Endothelial cell of hepatic sinusoid (primary cell): ENCODE measurements at regions not wholly inside any gene's neighbourhood (a gene's known extent, or its start where the extent isn't known, plus 50 kb on each side); places are given as distances from the start of the nearest gene placed in this dataset.
"Not testable (repeated sequence)": the region's sequence is repeated elsewhere in the genome, so short reads cannot be mapped to it uniquely, and the experiment has no call there.

ENCODE experiments used
- in situ Hi-C: cut with HindIII; loops from 2 replicates; pipeline ENCODE4 v1.10.0; 2017; ENCODE audit warnings: low sequenced_read_pairs

DNA sequence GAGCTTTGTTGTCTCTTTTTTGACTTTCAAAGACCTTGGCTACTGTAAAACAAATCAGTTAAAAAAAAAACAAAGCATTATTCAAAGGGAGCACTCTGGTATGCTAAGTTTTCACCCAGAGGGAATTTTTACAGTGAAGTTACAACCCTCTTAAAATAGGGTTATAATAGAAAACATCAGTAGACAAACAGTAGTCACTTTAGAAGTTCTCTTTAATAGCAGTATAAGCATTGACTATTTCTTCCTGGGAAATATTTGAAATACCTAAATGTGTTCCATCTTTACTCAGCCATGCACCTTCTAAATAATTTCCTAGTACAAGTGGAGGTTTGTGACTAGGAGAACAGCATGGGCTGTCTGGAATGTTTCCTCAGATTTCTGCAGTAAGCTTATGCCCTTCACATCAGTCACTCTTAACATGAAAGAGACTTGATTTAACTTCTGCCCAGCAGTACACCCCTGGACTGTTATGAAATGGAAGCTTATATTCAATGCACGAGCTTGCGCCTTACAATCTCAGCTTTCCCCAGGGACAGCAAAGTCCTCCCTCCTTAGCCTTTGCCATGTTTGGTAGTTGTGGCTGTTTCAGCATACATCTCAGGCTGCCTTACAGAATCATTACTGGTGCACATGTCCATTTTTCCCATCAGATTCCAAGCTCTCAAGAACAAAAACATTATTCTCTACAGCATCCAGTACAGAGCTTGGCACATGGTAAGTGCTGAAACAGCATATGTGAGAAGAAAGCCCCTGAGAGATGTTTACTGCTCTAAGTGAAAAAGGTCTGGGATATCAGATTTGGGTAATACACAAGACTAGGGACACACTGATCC, 191.5 kb downstream of the ZNF608 start:
- in situ Hi-C loops: no loop called here

DNA sequence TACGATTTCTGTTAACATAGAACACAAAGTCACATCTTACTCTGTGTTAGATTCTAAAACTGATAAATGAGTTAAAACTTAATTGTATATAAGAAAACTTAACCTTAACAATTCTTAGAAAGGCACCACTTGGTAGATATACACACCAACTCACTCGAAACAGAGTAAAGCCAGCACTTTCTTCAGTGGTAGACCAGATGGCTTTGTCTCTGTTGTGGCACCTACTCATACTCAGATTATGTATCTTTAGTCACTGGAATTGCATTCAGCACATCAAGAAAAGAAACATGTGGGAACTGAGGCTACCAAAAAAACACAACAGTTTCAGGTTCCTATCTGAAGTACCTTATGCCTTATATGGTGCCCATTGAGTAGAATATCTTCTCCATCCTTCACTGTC, 192.5 kb downstream of the ZNF608 start:
- in situ Hi-C loops: no loop called here

DNA sequence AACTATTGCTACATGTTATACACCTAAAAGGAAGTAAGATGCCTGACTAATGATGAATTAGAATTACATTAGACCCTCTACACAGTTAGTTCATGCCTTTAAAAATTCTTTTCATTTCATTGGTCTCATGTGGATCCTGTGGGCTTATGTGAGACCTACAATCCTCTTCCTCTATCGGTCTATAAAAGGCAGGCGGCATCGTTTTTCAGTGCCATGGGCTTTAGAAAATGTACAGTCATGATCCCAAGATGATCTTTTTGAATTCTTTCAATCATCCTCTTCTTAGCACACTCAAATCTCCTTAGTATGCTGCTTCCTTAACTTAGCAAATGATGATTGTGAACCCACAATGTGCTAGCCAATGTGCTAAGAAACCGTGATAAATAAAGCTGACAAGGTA, 193.9 kb downstream of the ZNF608 start:
- in situ Hi-C loops: no loop called here

DNA sequence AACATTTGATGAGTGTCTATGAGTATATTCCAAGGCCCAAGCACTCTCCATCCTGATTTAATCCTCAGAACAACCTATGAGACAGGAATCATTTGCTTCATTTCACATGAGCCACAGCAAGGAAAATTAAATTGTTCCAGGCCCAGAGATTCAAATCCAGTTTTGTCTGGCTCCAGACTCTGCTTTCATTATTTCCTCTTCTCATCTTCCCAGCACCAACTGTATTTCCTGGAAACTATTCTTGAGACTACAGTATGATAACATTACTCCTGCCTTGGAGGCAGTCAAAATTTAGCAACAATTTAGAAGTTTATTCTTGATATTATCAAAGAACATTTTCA, 194.5 kb downstream of the ZNF608 start:
- in situ Hi-C loops: no loop called here

DNA sequence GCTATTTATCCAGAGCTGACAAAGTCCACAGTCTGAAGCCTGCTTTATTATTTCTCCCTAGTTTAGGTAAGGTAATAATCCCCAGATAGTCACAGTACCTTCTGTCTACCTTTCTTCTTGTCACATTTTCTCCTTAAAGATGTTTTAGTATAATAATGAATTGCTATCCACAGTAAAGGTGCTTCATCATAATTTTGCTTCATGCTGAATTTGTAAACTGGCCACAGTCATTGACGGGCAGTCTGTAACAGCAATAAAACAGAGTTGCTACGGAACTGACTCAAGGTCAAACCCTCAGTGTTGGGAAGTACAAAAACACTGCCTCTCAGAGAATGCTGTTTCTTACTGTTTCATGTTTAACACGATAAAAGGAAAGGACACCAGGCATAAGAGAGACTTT, 195.7 kb downstream of the ZNF608 start:
- in situ Hi-C loops: no loop called here

DNA sequence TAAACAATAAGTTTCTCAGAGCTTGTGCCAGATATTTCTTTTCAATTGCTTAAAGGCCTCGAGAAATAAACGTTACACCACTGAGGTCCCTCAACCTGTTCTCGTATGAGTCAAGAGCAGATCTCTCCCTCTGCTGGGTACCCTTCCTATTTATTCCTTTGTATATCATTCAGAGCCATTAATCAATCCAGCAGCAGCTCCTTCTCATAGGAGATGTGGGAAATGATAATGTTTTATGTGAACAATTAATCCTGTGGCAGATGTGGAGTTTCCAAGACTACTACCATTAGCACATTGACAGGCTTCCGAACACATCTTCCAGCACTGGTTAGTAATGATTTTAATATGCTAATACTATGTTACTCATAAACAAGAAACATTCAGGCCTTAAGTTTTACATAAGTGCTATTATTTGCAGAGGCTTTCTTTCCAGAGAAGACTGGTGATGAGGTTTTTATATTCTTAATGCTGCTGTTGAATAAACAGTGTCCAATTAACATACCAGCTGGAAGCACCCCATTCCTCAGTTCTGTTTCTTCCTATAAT, 196.5 kb downstream of the ZNF608 start:
- in situ Hi-C loops: no loop called here

DNA sequence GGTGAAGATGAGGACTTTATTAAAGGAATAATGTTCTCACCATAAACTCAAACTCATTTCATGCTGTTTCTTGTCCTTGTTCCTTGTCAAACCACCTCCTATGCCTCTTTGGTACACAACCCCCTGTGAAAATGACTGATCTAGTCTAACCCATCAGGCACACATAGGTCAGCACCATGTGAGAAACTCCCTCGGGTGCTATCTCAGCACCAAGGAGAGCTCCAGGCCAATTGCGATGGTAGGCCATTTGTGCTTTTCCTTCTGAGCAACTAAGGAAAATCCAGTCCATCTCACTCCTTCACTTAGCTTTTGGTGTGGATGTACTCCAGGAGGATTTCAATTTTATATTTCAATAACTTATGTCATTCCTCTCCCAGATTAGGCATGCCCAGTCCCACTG, 199.8 kb downstream of the ZNF608 start:
- in situ Hi-C loops: no loop called here

DNA sequence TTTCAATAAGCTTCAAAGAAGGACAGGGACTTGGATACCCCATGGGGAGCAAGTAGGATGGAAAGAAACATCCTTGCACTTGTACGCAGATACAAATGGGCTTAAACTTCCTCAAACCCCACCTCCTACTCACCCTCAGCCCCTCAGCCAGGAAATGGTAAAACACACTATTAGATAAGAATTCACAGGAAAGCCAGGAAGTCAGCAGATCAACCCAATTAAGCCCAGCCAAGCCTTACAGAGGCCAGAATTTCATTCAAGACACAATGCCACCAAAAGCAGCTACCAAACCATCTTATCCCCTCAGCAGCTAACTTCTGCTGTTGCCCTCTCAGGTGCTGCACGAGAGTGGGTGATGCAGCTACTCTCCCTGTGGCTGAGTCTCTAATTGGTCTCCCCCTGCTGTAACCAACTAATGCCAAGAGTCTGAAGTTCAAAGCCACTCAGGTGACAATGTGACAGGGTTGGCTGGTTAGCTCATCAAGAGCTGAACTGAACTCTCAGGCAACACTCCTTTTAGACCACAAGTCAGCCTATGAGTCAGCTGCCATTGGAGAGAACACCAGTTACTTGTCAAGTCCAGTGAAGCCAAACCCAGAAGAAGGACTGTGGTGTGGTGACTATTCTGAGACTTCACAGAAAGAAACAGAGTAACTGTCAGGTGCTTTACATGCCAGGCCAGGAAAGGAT, 201.9 kb downstream of the ZNF608 start:
- in situ Hi-C loops: no loop called here

DNA sequence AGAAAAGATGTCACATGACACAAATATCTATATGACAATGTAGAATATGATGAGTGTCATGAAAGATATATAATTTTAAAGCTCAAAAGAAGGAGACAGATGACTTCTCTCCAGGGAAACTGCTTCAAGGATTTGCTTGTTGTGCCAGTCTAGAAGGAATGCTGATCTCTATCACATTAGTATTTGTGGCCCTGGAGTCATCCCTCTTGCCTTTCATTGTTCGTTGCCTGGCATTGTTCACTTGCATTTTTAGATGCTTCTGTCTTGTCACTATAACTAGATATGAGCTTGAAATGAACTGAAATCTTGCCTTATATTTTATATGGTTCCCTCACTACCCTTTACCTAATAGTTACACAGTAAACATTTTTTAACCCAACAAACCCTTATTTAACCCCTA, 207.5 kb downstream of the ZNF608 start:
- in situ Hi-C loops: no loop called here

DNA sequence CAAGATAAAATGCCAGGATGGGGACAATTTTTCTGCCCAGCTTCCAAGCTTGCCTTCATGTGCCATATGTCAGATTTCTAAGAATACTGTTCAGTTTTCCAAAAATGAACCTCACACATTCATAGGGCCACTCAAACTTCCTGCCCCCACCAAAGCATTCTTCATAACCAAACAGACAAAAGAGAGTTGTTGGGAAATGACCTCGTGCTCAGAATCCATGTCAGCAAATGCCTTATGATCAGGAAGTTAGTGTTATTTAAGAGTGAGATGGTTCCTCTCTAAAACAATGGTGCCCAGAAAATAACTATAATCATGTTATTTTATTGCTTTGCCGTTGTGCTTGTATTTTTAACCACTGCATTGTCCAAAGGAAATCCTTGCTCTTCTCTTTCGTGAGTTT, 208.2 kb downstream of the ZNF608 start:
- in situ Hi-C loops: no loop called here

DNA sequence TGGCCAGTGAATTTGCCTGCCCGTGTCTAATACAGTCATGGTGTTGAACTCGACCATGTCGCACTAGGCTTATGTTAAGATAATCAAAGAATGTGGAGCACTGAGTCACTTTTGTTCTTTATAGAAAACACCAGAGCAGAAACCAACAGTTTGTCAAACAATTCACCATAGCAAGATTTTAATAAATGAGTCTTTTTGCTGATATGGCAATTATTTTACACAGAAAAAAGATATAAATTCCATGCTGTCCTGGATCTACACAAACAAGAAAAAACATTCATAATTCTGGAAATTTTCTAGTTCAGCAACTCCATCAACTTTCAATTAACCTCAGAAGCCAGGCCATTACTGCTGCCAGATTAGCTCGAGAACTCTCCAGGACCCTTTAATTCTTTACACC, 208.9 kb downstream of the ZNF608 start:
- in situ Hi-C loops: no loop called here

DNA sequence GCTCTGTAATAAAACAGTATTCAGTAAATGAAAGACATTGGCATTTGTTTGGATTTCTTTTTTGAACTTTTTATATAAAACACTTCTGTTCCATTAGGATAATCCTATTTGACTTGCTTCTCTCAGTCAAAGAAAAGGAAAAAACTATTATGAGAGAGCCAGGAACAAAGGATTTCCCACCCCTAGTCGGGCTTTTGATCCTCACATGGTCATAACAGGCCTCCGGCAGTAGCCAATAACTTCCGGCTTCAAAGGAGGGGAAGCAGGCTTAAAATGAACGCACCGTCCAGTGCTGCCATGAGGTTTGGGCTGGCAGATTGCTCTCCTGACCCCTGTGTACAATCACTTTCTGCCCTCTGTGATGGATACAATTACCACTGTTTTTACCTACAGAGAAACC, 209.3 kb downstream of the ZNF608 start:
- in situ Hi-C loops: no loop called here

DNA sequence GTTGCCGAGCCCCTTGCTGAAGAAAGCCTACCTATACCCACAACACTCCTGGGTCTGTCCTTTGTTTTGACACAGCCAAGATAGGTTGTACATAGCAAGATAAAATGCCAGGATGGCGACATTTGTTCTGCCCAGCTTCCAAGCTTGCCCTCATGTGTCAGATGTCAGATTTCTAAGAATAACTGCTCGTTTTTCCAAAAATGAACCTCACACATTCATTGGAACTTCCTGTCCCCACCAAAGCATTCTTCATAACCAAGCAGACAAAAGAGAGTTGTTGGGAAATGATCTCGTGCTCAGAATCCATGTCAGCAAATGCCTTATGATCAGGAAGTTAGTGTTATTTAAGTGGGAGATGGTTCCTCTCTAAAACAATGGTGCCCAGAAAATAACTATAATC, 210.1 kb downstream of the ZNF608 start:
- in situ Hi-C loops: no loop called here

DNA sequence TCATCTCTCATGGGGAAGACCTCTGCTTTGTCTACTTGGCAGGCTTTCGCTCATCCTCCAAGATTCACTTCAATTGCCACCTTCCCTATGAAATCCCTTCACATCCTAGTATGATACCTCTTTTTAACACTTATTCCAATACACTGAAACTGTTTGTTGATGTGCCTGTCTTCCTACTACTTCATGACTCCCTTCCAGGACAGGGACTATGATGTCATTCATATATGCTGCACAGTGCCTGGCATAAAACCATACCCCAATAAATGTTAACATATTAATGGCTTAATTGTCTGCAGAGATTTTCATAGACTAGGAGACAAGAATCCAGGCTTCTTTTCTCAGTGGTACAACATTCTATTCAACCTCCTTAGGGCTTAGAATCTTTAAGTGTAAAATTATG, 215.5 kb downstream of the ZNF608 start:
- in situ Hi-C loops: no loop called here

DNA sequence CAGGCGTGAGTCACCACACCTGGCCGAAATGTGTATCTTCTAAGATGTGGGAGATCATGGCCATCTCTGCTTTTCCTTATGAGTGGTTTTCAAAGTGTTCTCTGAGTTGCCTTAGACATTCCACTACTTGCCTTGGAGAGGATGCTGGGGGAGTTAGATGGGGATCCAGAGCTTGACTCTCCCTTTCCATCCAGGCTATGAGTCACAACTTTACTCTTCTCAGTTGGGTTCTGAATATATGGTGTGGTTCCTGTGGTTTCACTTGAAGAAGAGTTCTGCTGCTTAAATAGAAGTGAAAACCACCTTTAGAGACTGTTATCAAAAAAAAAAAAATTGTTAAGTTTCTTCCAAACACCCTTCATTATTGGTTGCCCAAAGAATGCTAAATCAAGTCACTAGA, 217.6 kb downstream of the ZNF608 start:
- in situ Hi-C loops: no loop called here

DNA sequence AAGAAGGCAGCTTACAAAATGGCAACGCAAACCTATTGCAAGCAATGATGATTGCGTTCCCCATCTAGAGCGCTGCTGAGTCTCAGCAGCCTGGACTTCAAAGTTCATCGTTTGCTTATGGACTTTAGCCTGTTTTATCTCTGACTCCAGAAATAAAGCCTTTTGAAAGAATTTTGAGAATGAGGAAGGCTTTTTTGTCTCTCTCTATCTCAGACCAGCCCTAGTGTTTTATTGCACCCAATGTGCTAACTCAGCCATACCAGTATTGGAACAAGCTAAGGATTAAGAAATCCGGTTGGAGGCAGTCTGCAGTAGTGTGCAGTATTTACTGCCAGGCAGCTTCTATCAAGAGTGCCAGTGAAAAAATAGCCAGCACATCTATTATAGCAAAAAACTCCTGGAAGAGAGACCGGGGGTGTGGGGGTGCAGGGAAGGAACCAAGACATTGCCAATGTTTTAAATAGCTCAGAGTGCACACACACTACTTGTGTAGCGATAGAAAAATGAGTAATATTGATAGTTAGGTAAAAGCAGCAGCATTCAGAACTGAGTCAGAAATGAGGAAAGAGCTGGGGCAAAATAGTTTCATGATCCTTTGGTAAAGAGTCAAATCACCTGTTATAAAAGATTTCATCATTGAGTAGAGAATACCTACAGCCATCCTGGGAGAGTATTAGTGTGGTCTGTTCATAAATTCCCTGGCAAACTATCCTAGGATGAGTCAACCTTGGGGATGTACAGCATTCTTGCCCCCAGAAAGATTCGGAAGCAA, 219.0 kb downstream of the ZNF608 start:
- in situ Hi-C loops: no loop called here

DNA sequence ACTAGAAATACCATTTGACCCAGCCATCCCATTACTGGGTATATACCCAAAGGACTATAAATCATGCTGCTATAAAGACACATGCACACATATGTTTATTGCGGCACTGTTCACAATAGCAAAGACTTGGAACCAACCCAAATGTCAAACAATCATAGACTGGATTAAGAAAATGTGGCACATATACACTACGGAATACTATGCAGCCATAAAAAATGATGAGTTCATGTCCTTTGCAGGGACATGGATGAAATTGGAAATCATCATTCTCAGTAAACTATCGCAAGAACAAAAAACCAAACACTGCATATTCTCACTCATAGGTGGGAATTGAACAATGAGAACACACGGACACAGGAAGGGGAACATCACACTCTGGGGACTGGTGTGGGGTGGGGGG, 220.4 kb downstream of the ZNF608 start:
- in situ Hi-C loops: not testable (repeated sequence)

DNA sequence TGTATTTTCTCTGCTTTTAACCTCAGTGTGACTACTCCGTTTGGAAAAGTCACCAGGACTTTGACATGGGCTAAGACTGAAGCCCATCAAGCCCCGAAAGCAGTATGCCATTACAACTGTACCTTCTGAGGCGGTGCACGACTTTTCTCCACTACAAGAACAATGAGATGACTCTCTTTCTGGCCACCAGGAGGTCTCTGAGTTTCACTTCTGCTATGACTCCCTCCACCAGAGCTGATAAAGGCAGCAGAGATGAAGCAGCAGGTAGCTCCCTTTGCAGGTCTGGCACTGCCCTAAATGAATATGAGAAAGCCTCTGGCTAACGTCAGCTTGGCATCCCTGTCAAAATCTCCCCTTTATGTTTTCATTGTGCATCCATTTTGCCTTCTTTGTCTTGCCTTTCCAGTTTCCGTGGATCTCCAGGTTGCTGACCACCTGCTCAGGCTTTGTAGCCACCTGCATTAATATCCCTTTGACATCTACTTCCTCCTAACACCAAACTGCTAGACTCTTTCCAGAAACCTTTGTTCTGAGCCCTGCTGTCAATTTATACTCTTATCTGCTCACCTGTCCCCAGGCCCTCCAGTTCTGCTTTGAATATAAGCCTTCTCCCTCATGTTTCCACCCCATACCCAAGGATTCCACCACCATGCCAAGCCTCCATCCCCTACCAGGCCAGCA, 221.7 kb downstream of the ZNF608 start:
- in situ Hi-C loops: no loop called here

DNA sequence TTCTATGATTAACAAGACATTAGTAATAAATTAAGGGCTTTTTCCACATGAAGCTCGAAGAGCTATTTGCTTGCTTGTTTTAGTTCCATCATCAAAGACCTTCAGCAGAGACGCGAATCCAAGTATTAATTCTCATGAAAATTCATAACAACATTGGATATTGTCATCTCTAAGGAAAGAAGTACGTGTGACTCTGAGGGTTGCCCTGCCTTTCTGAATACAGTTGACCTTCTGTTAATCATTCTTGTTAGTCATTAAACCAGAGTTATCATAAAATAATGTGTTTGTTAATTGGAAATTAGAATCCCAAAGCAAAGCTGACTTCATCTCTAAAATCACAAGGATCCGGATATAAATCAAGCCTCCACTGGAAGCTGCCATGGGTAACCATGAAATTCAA, 222.5 kb downstream of the ZNF608 start:
- in situ Hi-C loops: no loop called here

DNA sequence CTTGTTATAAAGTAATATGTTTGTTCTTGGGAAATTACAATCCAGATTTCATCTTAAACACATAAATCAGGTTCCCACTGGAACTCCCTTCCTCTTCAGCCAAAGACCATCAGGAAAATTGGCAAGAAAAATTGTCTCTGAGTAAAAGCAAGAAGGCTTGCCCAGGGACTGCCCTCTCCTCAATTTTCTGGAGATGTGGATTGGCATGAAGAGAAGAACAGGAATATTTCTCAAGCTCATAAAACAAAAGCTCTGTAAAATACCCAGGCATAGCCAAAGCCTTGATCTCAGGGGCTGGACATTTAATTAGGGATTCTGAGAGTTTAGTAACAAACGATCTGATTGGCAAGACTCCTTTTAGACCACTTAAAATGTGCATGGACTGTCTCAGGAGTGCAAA, 223.4 kb downstream of the ZNF608 start:
- in situ Hi-C loops: no loop called here
